Tibial nerve (tissue), 4 donors: ENCODE measurements at regions not wholly inside any gene's neighbourhood (a gene's known extent, or its start where the extent isn't known, plus 50 kb on each side); places are given as distances from the start of the nearest gene placed in this dataset.
"Not testable (repeated sequence)": the region's sequence is repeated elsewhere in the genome, so short reads cannot be mapped to it uniquely, and the experiment has no call there.

Experiments used
- EP300 ChIP-seq, 2 donors: sonication (generic); formaldehyde crosslinking; IDR thresholded peaks; one replicate each; pipeline ENCODE4 v1.6.1; 2017; ENCODE audit warnings: antibody characterized with exemption in 2 of 2, mild to moderate bottlenecking in 1 of 2
- TF ChIP-seq, protein P1 (sequence below), 5 experiments: fragments of 200-600 bp in 3 of 5; fragments of 450-650 bp in 2 of 5; sonication (generic) in 3 of 5; IDR thresholded peaks; one replicate each; pipeline ENCODE4 v1.5.1; 2016 to 2019; ENCODE audit warnings: antibody characterized with exemption in 5 of 5, mild to moderate bottlenecking in 3 of 5, moderate library complexity in 2 of 5

DNA sequence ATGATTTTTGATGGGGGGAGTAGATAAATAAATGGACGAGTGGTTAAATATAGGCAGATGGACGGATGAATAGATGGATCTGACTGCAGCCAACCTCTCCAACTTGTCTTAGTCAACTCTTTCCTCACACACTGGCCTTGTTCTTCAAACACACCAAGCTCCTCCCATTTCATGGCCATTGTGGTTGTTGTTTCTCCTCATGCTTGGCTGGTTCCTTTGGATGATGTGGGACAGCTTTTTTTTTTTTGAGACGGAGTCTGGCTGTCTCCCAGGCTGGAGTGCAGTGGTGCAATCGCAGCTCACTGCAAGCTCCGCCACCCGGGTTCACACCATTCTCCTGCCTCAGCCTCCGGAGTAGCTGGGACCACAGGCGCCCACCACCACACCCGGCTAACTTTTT is 155.2 kb downstream of the ZNF281 start:
- TF ChIP-seq, protein P1, sequence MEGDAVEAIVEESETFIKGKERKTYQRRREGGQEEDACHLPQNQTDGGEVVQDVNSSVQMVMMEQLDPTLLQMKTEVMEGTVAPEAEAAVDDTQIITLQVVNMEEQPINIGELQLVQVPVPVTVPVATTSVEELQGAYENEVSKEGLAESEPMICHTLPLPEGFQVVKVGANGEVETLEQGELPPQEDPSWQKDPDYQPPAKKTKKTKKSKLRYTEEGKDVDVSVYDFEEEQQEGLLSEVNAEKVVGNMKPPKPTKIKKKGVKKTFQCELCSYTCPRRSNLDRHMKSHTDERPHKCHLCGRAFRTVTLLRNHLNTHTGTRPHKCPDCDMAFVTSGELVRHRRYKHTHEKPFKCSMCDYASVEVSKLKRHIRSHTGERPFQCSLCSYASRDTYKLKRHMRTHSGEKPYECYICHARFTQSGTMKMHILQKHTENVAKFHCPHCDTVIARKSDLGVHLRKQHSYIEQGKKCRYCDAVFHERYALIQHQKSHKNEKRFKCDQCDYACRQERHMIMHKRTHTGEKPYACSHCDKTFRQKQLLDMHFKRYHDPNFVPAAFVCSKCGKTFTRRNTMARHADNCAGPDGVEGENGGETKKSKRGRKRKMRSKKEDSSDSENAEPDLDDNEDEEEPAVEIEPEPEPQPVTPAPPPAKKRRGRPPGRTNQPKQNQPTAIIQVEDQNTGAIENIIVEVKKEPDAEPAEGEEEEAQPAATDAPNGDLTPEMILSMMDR (IDR thresholded peaks at IDR 0.05), result not testable (repeated sequence)
- TF ChIP-seq EP300 (IDR thresholded peaks at IDR 0.05), result not testable (repeated sequence)
